ENCODE measurements at regions not wholly inside any gene's neighbourhood (a gene's known extent, or its start where the extent isn't known, plus 50 kb on each side); places are given as distances from the start of the nearest gene placed in this dataset.

- Histone ChIP-seq H3K9ac (ENCODE audit: low read depth, low read length) (no peak overlapping the region), H3K36me3 (ENCODE audit: insufficient read depth, low read length) (no peaks in the 10 kb centered on the region), H3K9me3 (replicated peaks; ENCODE audit: low read length) (peaks cover 5% of the 10 kb centered on the region), H3K4me1 (ENCODE audit: control insufficient read depth, insufficient read depth, low read length) (no peaks in the 10 kb centered on the region), H3K4me2 (ENCODE audit: low read length) (no peak overlapping the region), H3K27me3 (ENCODE audit: control insufficient read depth, insufficient read depth, low read length) (no peaks in the 10 kb centered on the region), H3K4me3 (ENCODE audit: low read length) (no peak overlapping the region)
Measured at GRCh38 chr14:98321841-98322240, 950.2 kb downstream of the BCL11B start.

GRCh38 chr14:98323836-98324235 lies 948.2 kb downstream of the BCL11B start:
- Histone ChIP-seq H3K4me2 (ENCODE audit: low read length) (no peak overlapping the region), H3K9ac (ENCODE audit: low read depth, low read length) (no peak overlapping the region), H3K4me1 (ENCODE audit: control insufficient read depth, insufficient read depth, low read length) (no peaks in the 10 kb centered on the region), H3K27me3 (ENCODE audit: control insufficient read depth, insufficient read depth, low read length) (no peaks in the 10 kb centered on the region), H3K9me3 (replicated peaks; ENCODE audit: low read length) (peaks cover 5% of the 10 kb centered on the region), H3K36me3 (ENCODE audit: insufficient read depth, low read length) (no peaks in the 10 kb centered on the region), H3K4me3 (ENCODE audit: low read length) (no peak overlapping the region)

DNA sequence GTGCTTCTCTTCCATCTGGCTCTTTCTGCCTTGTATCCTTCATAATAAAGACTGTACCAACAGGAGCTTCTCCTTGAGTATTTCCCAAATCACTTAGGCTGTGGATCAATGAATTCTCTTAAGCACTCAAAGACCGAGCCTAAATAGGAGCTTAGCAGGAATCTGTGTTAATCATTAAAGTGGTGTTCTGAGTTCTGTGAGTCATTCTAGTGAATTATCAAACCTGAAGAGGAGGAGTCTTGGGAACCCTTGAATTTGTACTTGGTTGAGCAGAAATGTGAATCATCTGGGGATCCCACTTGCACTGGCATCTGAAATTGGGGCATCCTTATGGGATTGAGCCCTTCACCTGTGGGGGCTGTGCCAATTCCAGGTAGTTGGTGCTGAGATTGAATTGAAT lies 946.2 kb downstream of the BCL11B start:
- H3K27me3 ChIP-seq (ENCODE audit: control insufficient read depth, insufficient read depth, low read length) = no peaks in the 10 kb centered on the region
- H3K9me3 ChIP-seq (replicated peaks; ENCODE audit: low read length) = peaks cover 5% of the 10 kb centered on the region
- H3K4me2 ChIP-seq (ENCODE audit: low read length) = no peak overlapping the region
- H3K4me1 ChIP-seq (ENCODE audit: control insufficient read depth, insufficient read depth, low read length) = no peaks in the 10 kb centered on the region
- H3K9ac ChIP-seq (ENCODE audit: low read depth, low read length) = no peak overlapping the region
- no peaks in the 10 kb centered on the region for H3K36me3 ChIP-seq (ENCODE audit: insufficient read depth, low read length)
- H3K4me3 ChIP-seq (ENCODE audit: low read length) = no peak overlapping the region

- Histone ChIP-seq H3K36me3 (ENCODE audit: insufficient read depth, low read length) (no peaks in the 10 kb centered on the region), H3K27me3 (ENCODE audit: control insufficient read depth, insufficient read depth, low read length) (no peaks in the 10 kb centered on the region), H3K9ac (ENCODE audit: low read depth, low read length) (no peak overlapping the region), H3K9me3 (replicated peaks; ENCODE audit: low read length) (peaks cover 5% of the 10 kb centered on the region), H3K4me2 (ENCODE audit: low read length) (no peak overlapping the region), H3K4me1 (ENCODE audit: control insufficient read depth, insufficient read depth, low read length) (no peaks in the 10 kb centered on the region), H3K4me3 (ENCODE audit: low read length) (no peak overlapping the region)
Measured at GRCh38 chr14:98328496-98328895, 943.5 kb downstream of the BCL11B start.

- Histone ChIP-seq H3K4me2 (ENCODE audit: low read length) (no peak overlapping the region), H3K36me3 (ENCODE audit: insufficient read depth, low read length) (no peaks in the 10 kb centered on the region), H3K9me3 (replicated peaks; ENCODE audit: low read length) (peaks cover 5% of the 10 kb centered on the region), H3K4me1 (ENCODE audit: control insufficient read depth, insufficient read depth, low read length) (no peaks in the 10 kb centered on the region), H3K27me3 (ENCODE audit: control insufficient read depth, insufficient read depth, low read length) (no peaks in the 10 kb centered on the region), H3K4me3 (ENCODE audit: low read length) (no peak overlapping the region), H3K9ac (ENCODE audit: low read depth, low read length) (no peak overlapping the region)
Measured at GRCh38 chr14:98334186-98334585, 937.8 kb downstream of the BCL11B start.

DNA sequence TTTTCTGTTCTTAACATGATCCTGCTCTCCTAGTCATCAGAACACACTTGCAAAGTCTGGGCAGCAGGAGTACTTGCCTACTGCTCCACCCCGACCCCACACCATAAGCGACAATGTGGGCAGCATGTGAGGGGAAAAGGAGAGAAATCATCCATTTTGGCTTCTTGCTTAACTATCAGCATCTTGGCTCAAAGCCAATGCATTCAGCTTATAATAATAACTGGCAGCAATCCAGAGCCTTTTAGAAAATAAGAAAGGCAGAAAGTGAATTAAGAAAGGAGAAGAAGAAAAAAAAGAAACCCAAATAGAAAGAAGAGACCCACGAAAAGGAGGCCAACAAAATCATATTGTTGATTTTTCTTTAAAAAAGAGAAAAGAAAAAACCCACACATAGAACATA lies 930.8 kb downstream of the BCL11B start:
- Histone ChIP-seq H3K4me3 (ENCODE audit: low read length) (no peak overlapping the region), H3K9ac (ENCODE audit: low read depth, low read length) (no peak overlapping the region), H3K4me1 (ENCODE audit: control insufficient read depth, insufficient read depth, low read length) (no peaks in the 10 kb centered on the region), H3K36me3 (ENCODE audit: insufficient read depth, low read length) (no peaks in the 10 kb centered on the region), H3K27me3 (ENCODE audit: control insufficient read depth, insufficient read depth, low read length) (no peaks in the 10 kb centered on the region), H3K9me3 (replicated peaks; ENCODE audit: low read length) (peaks cover 16% of the 10 kb centered on the region), H3K4me2 (ENCODE audit: low read length) (no peak overlapping the region)

- Histone ChIP-seq H3K9me3 (replicated peaks; ENCODE audit: low read length) (peaks cover 8% of the 10 kb centered on the region), H3K4me3 (ENCODE audit: low read length) (no peak overlapping the region), H3K4me2 (ENCODE audit: low read length) (no peak overlapping the region), H3K4me1 (ENCODE audit: control insufficient read depth, insufficient read depth, low read length) (no peaks in the 10 kb centered on the region), H3K27me3 (ENCODE audit: control insufficient read depth, insufficient read depth, low read length) (no peaks in the 10 kb centered on the region), H3K9ac (ENCODE audit: low read depth, low read length) (no peak overlapping the region), H3K36me3 (ENCODE audit: insufficient read depth, low read length) (no peaks in the 10 kb centered on the region)
Measured at GRCh38 chr14:98345161-98345560, 926.8 kb downstream of the BCL11B start.

- no peak overlapping the region for H3K4me2 ChIP-seq (ENCODE audit: low read length)
- no peaks in the 10 kb centered on the region for H3K27me3 ChIP-seq (ENCODE audit: control insufficient read depth, insufficient read depth, low read length)
- no peak overlapping the region for H3K4me3 ChIP-seq (ENCODE audit: low read length)
- H3K36me3 ChIP-seq (ENCODE audit: insufficient read depth, low read length) = no peaks in the 10 kb centered on the region
- H3K4me1 ChIP-seq (ENCODE audit: control insufficient read depth, insufficient read depth, low read length) = no peaks in the 10 kb centered on the region
- peaks cover 4% of the 10 kb centered on the region for H3K9me3 ChIP-seq (replicated peaks; ENCODE audit: low read length)
- no peak overlapping the region for H3K9ac ChIP-seq (ENCODE audit: low read depth, low read length)
Measured at GRCh38 chr14:98347686-98348085, 924.3 kb downstream of the BCL11B start.

DNA sequence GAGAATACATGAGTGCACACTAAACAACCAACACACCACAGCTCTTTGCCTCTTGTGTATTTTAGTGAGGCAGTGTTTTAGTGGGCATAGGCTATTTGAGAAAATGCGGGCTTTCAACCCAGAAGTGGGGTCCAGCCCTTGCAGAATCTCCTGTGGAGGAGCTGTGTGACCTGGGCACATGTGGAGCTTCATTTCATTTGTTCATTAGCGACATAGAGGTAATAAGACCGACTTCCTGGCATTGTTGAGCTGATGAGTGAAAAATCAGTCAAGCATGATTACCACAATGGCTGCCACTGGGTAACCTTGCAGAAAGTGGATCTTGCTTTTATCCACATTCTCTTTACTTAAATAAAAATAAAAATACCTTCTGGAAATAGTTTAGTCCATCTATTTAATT lies 923.5 kb downstream of the BCL11B start:
- Histone ChIP-seq H3K4me3 (ENCODE audit: low read length) (no peak overlapping the region), H3K36me3 (ENCODE audit: insufficient read depth, low read length) (no peaks in the 10 kb centered on the region), H3K9me3 (replicated peaks; ENCODE audit: low read length) (peaks cover 4% of the 10 kb centered on the region), H3K9ac (ENCODE audit: low read depth, low read length) (no peak overlapping the region), H3K27me3 (ENCODE audit: control insufficient read depth, insufficient read depth, low read length) (no peaks in the 10 kb centered on the region), H3K4me1 (ENCODE audit: control insufficient read depth, insufficient read depth, low read length) (no peaks in the 10 kb centered on the region), H3K4me2 (ENCODE audit: low read length) (no peak overlapping the region)

DNA sequence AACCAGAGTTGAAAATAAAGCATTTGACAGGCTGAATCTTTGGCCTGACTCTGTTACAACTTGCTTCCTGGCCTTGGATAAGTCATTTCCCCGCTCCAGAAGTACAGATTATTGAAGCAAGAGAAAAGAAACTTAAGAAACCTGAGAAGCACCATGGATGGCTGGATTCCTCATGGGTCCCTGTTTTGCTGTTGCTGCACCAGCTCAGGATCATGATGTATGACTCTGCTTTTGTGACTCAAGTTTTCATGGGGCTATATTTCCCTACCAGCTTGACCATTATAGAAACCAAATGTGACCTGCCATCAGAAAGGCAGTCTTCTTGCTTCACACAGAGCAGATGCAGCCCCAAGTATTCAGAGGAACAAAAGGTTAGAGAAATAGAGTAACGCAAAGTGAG lies 921.8 kb downstream of the BCL11B start:
- H3K36me3 ChIP-seq (ENCODE audit: insufficient read depth, low read length) = no peaks in the 10 kb centered on the region
- no peaks in the 10 kb centered on the region for H3K27me3 ChIP-seq (ENCODE audit: control insufficient read depth, insufficient read depth, low read length)
- no peak overlapping the region for H3K4me2 ChIP-seq (ENCODE audit: low read length)
- H3K9me3 ChIP-seq (replicated peaks; ENCODE audit: low read length) = peaks cover 4% of the 10 kb centered on the region
- H3K4me1 ChIP-seq (ENCODE audit: control insufficient read depth, insufficient read depth, low read length) = no peaks in the 10 kb centered on the region
- no peak overlapping the region for H3K4me3 ChIP-seq (ENCODE audit: low read length)
- H3K9ac ChIP-seq (ENCODE audit: low read depth, low read length) = no peak overlapping the region

DNA sequence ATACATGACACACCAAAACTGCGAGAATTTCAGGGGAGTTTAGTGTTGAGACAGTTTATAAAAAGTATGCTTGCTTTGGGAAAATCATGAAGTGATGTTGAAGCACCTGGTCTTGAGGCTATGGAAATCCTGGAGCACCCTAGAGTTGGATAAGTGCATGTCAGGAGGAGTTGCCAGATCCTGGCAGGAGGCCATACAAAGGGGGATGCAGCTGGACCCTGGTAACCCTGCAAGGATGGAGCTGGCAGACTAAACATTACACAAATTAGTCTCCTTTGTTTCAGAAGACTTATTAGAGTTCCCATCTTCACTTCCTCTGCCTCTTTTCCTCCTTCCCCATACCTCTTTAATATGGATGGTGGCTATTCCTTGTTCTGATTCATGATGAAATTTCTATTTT lies 907.0 kb downstream of the BCL11B start:
- Histone ChIP-seq H3K36me3 (ENCODE audit: insufficient read depth, low read length) (no peaks in the 10 kb centered on the region), H3K4me2 (ENCODE audit: low read length) (no peak overlapping the region), H3K4me3 (ENCODE audit: low read length) (no peak overlapping the region)

GRCh38 chr14:98366429-98366828 lies 905.6 kb downstream of the BCL11B start:
- Histone ChIP-seq H3K4me2 (ENCODE audit: low read length) (no peak overlapping the region), H3K9me3 (replicated peaks; ENCODE audit: low read length) (peaks cover 19% of the 10 kb centered on the region), H3K9ac (ENCODE audit: low read depth, low read length) (no peak overlapping the region), H3K27me3 (ENCODE audit: control insufficient read depth, insufficient read depth, low read length) (no peaks in the 10 kb centered on the region), H3K4me1 (ENCODE audit: control insufficient read depth, insufficient read depth, low read length) (no peaks in the 10 kb centered on the region), H3K36me3 (ENCODE audit: insufficient read depth, low read length) (no peaks in the 10 kb centered on the region), H3K4me3 (ENCODE audit: low read length) (no peak overlapping the region)

More for the DNA sequence above, 907.0 kb downstream of the BCL11B start:
- Histone ChIP-seq H3K9ac (ENCODE audit: low read depth, low read length) (no peak overlapping the region), H3K4me1 (ENCODE audit: control insufficient read depth, insufficient read depth, low read length) (no peaks in the 10 kb centered on the region), H3K9me3 (replicated peaks; ENCODE audit: low read length) (peaks cover 11% of the 10 kb centered on the region), H3K27me3 (ENCODE audit: control insufficient read depth, insufficient read depth, low read length) (no peaks in the 10 kb centered on the region)

Data from skeletal muscle satellite cell (primary cell).